ENCODE measurements at regions not wholly inside any gene's neighbourhood (a gene's known extent, or its start where the extent isn't known, plus 50 kb on each side); places are given as distances from the start of the nearest gene placed in this dataset.

DNA sequence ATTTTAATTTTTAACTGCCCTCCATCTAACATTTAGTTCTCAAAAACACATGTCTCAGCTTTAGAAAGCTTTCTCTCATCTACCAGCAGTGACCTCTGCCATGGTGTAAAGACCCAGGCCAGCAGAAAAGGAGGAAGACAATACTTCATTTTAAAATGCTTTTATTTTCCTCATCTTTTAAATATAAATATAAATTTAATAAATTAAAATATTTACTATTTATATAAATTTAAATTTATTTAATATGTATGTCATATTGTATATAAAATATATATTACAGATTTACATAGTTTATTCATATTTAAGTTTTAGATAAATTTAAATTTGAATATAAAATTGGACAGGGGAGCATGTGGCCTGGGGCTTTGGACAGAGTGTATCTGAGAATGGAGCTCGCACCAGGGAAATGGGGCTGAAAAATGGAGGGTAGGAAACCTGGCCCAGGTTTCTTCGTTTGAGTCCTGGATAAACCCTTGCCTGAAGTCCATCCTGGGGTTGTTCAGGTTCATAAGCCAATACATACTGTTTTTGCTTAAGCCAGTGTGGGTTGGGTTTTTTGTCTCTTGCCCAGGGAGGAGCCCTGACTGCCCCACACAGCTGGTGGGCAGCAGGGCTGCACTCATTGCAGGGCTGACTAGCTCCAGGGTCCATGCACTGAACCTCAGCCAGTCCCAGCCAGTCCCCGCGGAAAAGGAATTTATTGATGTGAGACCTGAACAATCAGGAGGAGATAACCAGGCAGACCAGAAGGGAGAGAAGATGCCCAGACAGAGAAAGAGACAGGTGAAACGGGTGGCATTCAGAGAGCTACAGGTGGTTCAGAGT is 77.3 kb upstream of the LAPTM4A start:
- TF ChIP-seq EGR1 (IDR thresholded peaks at IDR 0.05) (no peak), YY1 (IDR thresholded peaks at IDR 0.05; ENCODE audit: low read depth) (no peak), TCF12 (IDR thresholded peaks at IDR 0.05; ENCODE audit: low read depth) (no peak), RAD21 (IDR thresholded peaks at IDR 0.05; ENCODE audit: low read depth) (no peak), TAF1 (IDR thresholded peaks at IDR 0.05; ENCODE audit: low read depth) (no peak)
- TF ChIP-seq, protein P1, sequence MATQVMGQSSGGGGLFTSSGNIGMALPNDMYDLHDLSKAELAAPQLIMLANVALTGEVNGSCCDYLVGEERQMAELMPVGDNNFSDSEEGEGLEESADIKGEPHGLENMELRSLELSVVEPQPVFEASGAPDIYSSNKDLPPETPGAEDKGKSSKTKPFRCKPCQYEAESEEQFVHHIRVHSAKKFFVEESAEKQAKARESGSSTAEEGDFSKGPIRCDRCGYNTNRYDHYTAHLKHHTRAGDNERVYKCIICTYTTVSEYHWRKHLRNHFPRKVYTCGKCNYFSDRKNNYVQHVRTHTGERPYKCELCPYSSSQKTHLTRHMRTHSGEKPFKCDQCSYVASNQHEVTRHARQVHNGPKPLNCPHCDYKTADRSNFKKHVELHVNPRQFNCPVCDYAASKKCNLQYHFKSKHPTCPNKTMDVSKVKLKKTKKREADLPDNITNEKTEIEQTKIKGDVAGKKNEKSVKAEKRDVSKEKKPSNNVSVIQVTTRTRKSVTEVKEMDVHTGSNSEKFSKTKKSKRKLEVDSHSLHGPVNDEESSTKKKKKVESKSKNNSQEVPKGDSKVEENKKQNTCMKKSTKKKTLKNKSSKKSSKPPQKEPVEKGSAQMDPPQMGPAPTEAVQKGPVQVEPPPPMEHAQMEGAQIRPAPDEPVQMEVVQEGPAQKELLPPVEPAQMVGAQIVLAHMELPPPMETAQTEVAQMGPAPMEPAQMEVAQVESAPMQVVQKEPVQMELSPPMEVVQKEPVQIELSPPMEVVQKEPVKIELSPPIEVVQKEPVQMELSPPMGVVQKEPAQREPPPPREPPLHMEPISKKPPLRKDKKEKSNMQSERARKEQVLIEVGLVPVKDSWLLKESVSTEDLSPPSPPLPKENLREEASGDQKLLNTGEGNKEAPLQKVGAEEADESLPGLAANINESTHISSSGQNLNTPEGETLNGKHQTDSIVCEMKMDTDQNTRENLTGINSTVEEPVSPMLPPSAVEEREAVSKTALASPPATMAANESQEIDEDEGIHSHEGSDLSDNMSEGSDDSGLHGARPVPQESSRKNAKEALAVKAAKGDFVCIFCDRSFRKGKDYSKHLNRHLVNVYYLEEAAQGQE (IDR thresholded peaks at IDR 0.05; ENCODE audit: low read depth): no peak
- TF ChIP-seq, protein P2, sequence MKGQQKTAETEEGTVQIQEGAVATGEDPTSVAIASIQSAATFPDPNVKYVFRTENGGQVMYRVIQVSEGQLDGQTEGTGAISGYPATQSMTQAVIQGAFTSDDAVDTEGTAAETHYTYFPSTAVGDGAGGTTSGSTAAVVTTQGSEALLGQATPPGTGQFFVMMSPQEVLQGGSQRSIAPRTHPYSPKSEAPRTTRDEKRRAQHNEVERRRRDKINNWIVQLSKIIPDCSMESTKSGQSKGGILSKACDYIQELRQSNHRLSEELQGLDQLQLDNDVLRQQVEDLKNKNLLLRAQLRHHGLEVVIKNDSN (IDR thresholded peaks at IDR 0.05): no peak

DNA sequence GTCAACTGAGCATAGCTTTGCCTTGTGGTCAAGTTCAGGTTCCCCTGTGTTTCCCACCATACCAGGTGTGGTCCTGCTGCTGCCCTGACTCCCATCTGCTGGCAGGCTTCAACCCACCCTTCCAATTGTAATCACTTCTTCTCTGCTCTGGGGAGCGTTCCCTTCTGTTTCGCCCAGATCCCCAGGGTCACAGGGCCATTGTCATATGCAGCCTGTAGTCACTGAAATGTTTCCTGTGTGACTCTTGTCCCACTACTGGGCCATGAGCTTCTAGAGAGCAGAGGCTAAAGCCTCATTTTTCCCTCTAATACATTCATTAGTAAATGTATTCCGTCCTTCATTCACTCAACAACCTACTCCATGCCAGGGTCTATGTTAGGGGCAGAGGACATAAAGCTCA is 75.0 kb upstream of the LAPTM4A start:
- TF ChIP-seq TCF12 (IDR thresholded peaks at IDR 0.05; ENCODE audit: low read depth): no peak
- TF ChIP-seq, protein P2 (IDR thresholded peaks at IDR 0.05): no peak
- no peak for TF ChIP-seq RAD21 (IDR thresholded peaks at IDR 0.05; ENCODE audit: low read depth)
- no peak for TF ChIP-seq TAF1 (IDR thresholded peaks at IDR 0.05; ENCODE audit: low read depth)
- TF ChIP-seq, protein P3, sequence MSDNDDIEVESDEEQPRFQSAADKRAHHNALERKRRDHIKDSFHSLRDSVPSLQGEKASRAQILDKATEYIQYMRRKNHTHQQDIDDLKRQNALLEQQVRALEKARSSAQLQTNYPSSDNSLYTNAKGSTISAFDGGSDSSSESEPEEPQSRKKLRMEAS (IDR thresholded peaks at IDR 0.05): no peak
- TF ChIP-seq, protein P1 (IDR thresholded peaks at IDR 0.05; ENCODE audit: low read depth): no peak
- no peak for TF ChIP-seq NFIC (IDR thresholded peaks at IDR 0.05)
- no peak for TF ChIP-seq TEAD4 (IDR thresholded peaks at IDR 0.05)
- TF ChIP-seq CEBPB (IDR thresholded peaks at IDR 0.05): no peak
- no peak for TF ChIP-seq YY1 (IDR thresholded peaks at IDR 0.05; ENCODE audit: low read depth)
- no peak for TF ChIP-seq EGR1 (IDR thresholded peaks at IDR 0.05)
- TF ChIP-seq EP300 (IDR thresholded peaks at IDR 0.05; ENCODE audit: borderline replicate concordance): no peak
- TF ChIP-seq CREB1 (IDR thresholded peaks at IDR 0.05; ENCODE audit: low read depth): no peak
- no peak for TF ChIP-seq ZBTB7A (IDR thresholded peaks at IDR 0.05; ENCODE audit: low read depth)
- no peak for TF ChIP-seq FOXM1 (IDR thresholded peaks at IDR 0.05; ENCODE audit: borderline replicate concordance, low read depth)

DNA sequence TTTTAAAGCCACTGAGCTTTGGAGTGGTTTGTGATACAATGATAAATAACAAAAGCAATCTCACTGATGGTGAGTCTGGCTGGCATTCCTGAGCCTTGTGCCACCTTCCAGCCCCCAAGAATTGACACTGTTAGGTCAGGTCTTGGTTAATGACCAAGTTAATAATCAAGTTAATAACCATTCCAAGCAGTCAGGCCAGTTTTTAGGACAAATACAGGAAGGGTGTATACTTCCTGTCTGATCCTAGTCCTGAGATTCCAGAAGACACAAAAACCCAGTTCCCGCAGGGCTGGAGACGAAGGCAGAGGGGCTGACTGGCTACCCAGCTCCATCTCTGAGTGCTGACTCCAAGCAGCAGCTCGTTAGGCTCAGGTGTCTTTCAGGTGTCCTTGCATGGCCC is 74.6 kb upstream of the LAPTM4A start:
- TF ChIP-seq TCF12 (IDR thresholded peaks at IDR 0.05; ENCODE audit: low read depth) (no peak), CREB1 (IDR thresholded peaks at IDR 0.05; ENCODE audit: low read depth) (no peak), NFIC (IDR thresholded peaks at IDR 0.05) (no peak), EGR1 (IDR thresholded peaks at IDR 0.05) (no peak), EP300 (IDR thresholded peaks at IDR 0.05; ENCODE audit: borderline replicate concordance) (no peak)
- TF ChIP-seq, protein P3 (IDR thresholded peaks at IDR 0.05): no peak

DNA sequence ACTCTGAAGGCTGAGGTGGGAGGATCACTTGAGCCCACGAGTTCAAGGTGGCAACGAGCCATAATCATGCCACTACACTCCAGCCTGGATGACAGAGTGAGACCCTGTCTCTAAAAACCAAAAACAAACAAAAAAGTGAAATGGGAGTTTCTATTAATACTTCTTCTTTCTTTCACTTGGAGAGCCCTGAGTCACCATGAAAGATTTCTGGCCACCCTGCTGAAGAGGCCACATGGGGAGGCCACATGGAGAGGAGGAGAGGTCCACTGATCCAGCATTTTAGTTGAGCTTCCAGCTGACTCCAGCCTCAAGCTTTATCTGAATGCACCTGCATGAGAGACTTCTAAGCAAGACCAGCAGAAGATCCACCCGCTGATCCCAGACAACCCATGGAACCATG is 74.2 kb upstream of the LAPTM4A start:
- no peak for TF ChIP-seq NFIC (IDR thresholded peaks at IDR 0.05)
- TF ChIP-seq, protein P3 (IDR thresholded peaks at IDR 0.05): no peak
- no peak for TF ChIP-seq CREB1 (IDR thresholded peaks at IDR 0.05; ENCODE audit: low read depth)
- no peak for TF ChIP-seq TCF12 (IDR thresholded peaks at IDR 0.05; ENCODE audit: low read depth)
- TF ChIP-seq YY1 (IDR thresholded peaks at IDR 0.05; ENCODE audit: low read depth): no peak
- TF ChIP-seq ZBTB7A (IDR thresholded peaks at IDR 0.05; ENCODE audit: low read depth): no peak
- TF ChIP-seq, protein P1 (IDR thresholded peaks at IDR 0.05; ENCODE audit: low read depth): no peak
- no peak for TF ChIP-seq FOXM1 (IDR thresholded peaks at IDR 0.05; ENCODE audit: borderline replicate concordance, low read depth)
- TF ChIP-seq TEAD4 (IDR thresholded peaks at IDR 0.05): no peak
- no peak for TF ChIP-seq EP300 (IDR thresholded peaks at IDR 0.05; ENCODE audit: borderline replicate concordance)
- no peak for TF ChIP-seq EGR1 (IDR thresholded peaks at IDR 0.05)

Measured in Ishikawa (cell line).